ENCODE measurements at regions not wholly inside any gene's neighbourhood (a gene's known extent, or its start where the extent isn't known, plus 50 kb on each side); places are given as distances from the start of the nearest gene placed in this dataset.

DNA sequence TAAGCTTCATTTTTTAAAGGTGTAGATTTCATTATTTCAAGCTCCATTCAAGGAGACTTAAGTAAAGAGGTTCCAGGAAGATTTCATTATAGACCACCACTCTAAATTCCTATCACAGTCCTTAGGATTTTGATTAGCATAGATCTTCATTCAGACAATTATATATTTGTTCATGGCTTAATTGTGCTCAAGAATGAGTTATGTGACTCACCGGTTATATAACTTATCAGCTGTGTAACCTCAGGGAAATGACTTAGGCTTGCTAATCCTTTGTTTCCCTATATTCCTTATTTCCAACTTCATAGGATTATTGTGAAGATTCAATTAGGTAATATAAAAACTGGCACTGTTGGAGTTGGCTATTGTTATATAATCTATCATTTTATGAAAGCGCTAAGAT is 632.8 kb upstream of the SPRY2 start:
- DNase-seq (ENCODE audit: insufficient read length, low spot score, missing footprints) = no peak
- no peaks in the 10 kb centered on the region for H3K79me2 ChIP-seq (ENCODE audit: insufficient read depth, low read length)
- no peak overlapping the region for H3K27ac ChIP-seq (ENCODE audit: low read depth, low read length)
- H3K4me1 ChIP-seq (ENCODE audit: insufficient read depth, low read length) = no peaks in the 10 kb centered on the region
- no peaks in the 10 kb centered on the region for H3K9me3 ChIP-seq (ENCODE audit: low read depth, low read length)
- H3K4me2 ChIP-seq (ENCODE audit: insufficient read depth, low read length) = no peak overlapping the region
- H3K36me3 ChIP-seq (ENCODE audit: insufficient read depth, low read length) = no peaks in the 10 kb centered on the region
- no peak overlapping the region for H2AFZ ChIP-seq (ENCODE audit: low read length)
- H3K27me3 ChIP-seq (ENCODE audit: insufficient read depth, low read length) = no peaks in the 10 kb centered on the region
- H4K20me1 ChIP-seq (ENCODE audit: insufficient read depth, low read length) = no peaks in the 10 kb centered on the region
- TF ChIP-seq, protein P1, sequence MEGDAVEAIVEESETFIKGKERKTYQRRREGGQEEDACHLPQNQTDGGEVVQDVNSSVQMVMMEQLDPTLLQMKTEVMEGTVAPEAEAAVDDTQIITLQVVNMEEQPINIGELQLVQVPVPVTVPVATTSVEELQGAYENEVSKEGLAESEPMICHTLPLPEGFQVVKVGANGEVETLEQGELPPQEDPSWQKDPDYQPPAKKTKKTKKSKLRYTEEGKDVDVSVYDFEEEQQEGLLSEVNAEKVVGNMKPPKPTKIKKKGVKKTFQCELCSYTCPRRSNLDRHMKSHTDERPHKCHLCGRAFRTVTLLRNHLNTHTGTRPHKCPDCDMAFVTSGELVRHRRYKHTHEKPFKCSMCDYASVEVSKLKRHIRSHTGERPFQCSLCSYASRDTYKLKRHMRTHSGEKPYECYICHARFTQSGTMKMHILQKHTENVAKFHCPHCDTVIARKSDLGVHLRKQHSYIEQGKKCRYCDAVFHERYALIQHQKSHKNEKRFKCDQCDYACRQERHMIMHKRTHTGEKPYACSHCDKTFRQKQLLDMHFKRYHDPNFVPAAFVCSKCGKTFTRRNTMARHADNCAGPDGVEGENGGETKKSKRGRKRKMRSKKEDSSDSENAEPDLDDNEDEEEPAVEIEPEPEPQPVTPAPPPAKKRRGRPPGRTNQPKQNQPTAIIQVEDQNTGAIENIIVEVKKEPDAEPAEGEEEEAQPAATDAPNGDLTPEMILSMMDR (IDR thresholded peaks at IDR 0.05; ENCODE audit: extremely low read depth, low read depth, low read length) = no peak
- no peak overlapping the region for H3K4me3 ChIP-seq (ENCODE audit: insufficient read depth, low read length)

DNA sequence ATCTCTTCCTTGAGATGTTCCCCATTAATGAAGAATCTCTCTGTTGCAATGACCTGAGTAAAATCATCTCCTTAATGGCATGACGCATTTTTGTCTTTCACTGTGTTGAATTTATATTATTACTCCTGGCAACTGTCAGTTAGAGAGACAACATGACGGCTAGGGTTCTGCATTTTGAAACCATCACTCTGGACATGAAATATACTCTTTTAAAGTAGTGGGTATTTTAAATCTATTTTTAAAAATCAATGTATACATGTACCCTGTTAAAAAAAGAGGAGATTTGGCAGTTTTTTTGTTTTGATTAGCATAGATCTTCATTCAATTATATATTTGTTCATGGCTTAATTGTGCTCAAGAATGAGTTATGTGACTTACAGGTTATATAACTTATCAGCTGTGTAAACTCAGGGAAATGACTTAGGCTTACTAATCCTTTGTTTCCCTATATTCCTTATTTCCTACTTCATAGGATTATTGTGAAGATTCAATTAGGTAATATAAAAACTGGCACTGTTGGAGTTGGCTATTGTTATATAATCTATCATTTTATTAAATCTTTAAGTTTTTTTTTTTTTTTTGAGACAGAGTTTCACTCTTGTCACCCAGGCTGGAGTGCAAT is 632.0 kb upstream of the SPRY2 start:
- H3K4me2 ChIP-seq (ENCODE audit: insufficient read depth, low read length) = no peak overlapping the region
- H2AFZ ChIP-seq (ENCODE audit: low read length) = no peak overlapping the region
- no peaks in the 10 kb centered on the region for H3K36me3 ChIP-seq (ENCODE audit: insufficient read depth, low read length)
- H3K4me1 ChIP-seq (ENCODE audit: insufficient read depth, low read length) = no peaks in the 10 kb centered on the region
- H3K27ac ChIP-seq (ENCODE audit: low read depth, low read length) = no peak overlapping the region
- H3K4me3 ChIP-seq (ENCODE audit: insufficient read depth, low read length) = no peak overlapping the region
- TF ChIP-seq, protein P1 (IDR thresholded peaks at IDR 0.05; ENCODE audit: extremely low read depth, low read depth, low read length) = no peak
- H3K79me2 ChIP-seq (ENCODE audit: insufficient read depth, low read length) = no peaks in the 10 kb centered on the region
- H4K20me1 ChIP-seq (ENCODE audit: insufficient read depth, low read length) = no peaks in the 10 kb centered on the region
- no peak for DNase-seq (ENCODE audit: insufficient read length, low spot score, missing footprints)
- no peaks in the 10 kb centered on the region for H3K27me3 ChIP-seq (ENCODE audit: insufficient read depth, low read length)
- H3K9me3 ChIP-seq (ENCODE audit: low read depth, low read length) = no peaks in the 10 kb centered on the region

DNA sequence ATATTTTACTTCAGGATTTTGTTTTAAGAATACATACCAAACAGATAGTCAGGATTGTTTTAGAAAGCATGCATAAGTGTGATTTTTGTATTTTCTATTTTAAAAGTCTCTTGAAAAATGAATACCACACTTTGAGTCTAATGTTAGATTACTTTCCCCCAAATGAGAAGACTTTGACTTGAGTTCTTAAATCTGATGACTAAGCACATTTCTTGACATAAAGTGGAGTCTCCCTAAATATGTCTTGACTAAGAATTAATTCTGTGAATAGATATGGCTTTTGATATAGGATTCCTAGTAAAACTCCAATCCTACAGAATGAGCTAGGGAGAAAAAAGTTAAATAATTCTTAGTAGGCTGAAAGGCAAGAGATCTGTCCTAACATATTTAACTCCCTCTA is 624.2 kb upstream of the SPRY2 start:
- H3K4me3 ChIP-seq (ENCODE audit: insufficient read depth, low read length) = no peak overlapping the region
- no peaks in the 10 kb centered on the region for H3K36me3 ChIP-seq (ENCODE audit: insufficient read depth, low read length)
- H3K27ac ChIP-seq (ENCODE audit: low read depth, low read length) = no peak overlapping the region
- no peaks in the 10 kb centered on the region for H3K27me3 ChIP-seq (ENCODE audit: insufficient read depth, low read length)
- no peaks in the 10 kb centered on the region for H3K79me2 ChIP-seq (ENCODE audit: insufficient read depth, low read length)
- H2AFZ ChIP-seq (ENCODE audit: low read length) = no peak overlapping the region
- no peak for DNase-seq (ENCODE audit: insufficient read length, low spot score, missing footprints)
- no peak overlapping the region for H3K4me2 ChIP-seq (ENCODE audit: insufficient read depth, low read length)
- peaks cover 2% of the 10 kb centered on the region for H3K9me3 ChIP-seq (ENCODE audit: low read depth, low read length)
- H3K4me1 ChIP-seq (ENCODE audit: insufficient read depth, low read length) = no peaks in the 10 kb centered on the region
- H4K20me1 ChIP-seq (ENCODE audit: insufficient read depth, low read length) = no peaks in the 10 kb centered on the region
- TF ChIP-seq, protein P1 (IDR thresholded peaks at IDR 0.05; ENCODE audit: extremely low read depth, low read depth, low read length) = no peak

DNA sequence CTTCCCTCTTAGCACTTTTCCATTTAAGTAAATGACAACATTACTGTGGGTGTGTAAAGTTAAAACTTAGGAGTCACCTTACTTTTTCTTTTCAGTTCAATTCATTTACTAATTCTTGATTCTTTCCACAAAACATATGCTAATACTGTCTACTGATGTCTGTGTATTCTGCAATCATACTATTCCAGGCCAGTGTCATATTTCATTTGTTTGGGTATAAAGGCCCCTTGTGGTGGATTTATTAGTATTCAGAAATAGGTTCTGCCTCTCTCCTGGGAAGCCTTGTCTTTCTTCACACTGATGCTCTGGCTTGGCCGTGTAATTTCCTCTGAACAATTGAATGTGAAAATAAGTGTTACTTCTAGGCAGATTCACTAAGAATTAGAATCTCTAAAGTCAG is 621.9 kb upstream of the SPRY2 start:
- TF ChIP-seq, protein P1 (IDR thresholded peaks at IDR 0.05; ENCODE audit: extremely low read depth, low read depth, low read length) = no peak
- no peak for DNase-seq (ENCODE audit: insufficient read length, low spot score, missing footprints)
- Histone ChIP-seq H2AFZ (ENCODE audit: low read length) (no peak overlapping the region), H3K27ac (ENCODE audit: low read depth, low read length) (no peak overlapping the region), H3K79me2 (ENCODE audit: insufficient read depth, low read length) (no peaks in the 10 kb centered on the region), H3K4me2 (ENCODE audit: insufficient read depth, low read length) (no peak overlapping the region), H3K36me3 (ENCODE audit: insufficient read depth, low read length) (no peaks in the 10 kb centered on the region), H3K9me3 (ENCODE audit: low read depth, low read length) (peaks cover 2% of the 10 kb centered on the region), H3K27me3 (ENCODE audit: insufficient read depth, low read length) (no peaks in the 10 kb centered on the region), H4K20me1 (ENCODE audit: insufficient read depth, low read length) (no peaks in the 10 kb centered on the region), H3K4me3 (ENCODE audit: insufficient read depth, low read length) (no peak overlapping the region), H3K4me1 (ENCODE audit: insufficient read depth, low read length) (no peaks in the 10 kb centered on the region)

All from osteoblast (primary cell).